K562 (cell line): ENCODE measurements at regions not wholly inside any gene's neighbourhood (a gene's known extent, or its start where the extent isn't known, plus 50 kb on each side); places are given as distances from the start of the nearest gene placed in this dataset.

Source experiments
- ATAC-seq: fragments of 200-7000 bp; cut with Tn5 transposase; 3 replicates; pipeline ENCODE4 v1.9.1; 2020; ENCODE audit warnings: moderate library complexity
- BruUV-seq: library from RNA; stranded (reverse); fragments of 400-500 nt; replicated peaks from 2 replicates; lab custom pipeline; 2021; lab: Mats Ljungman, UMichigan
- CTCF ChIA-PET: fragments of 300-600 bp; formaldehyde crosslinking; extraction: SDS; loops from one replicate; lab custom pipeline; 2021; ENCODE audit warnings: low intra/inter-chr PET ratio; lab: Yijun Ruan, JAX
- POLR2A ChIA-PET: fragments of 300-600, 350-650 bp; sonication (Branson Sonifier 250); formaldehyde crosslinking; extraction: SDS; loops from one replicate; lab custom pipeline; 2021; ENCODE audit warnings: antibody characterized with exemption, inconsistent platforms; lab: Yijun Ruan, JAX
- DNase-seq, 4 experiments: peaks; one replicate each; pipeline versions ENCODE4 v3.0.0 to v3.0.0-alpha.2; 2011 to 2018; ENCODE audit warnings: low spot score in 3 of 4, mixed read lengths in 3 of 4; ENCODE audit errors: extremely low read depth in 1 of 4
- FAIRE-seq: peaks from 2 replicates; lab custom pipeline; 2011; peaks lifted over from hg19 to GRCh38; lab: Jason Lieb, UNC
- H2AFZ ChIP-seq: 2 replicates; pipeline ENCODE4 v1.6.0; 2011; ENCODE audit warnings: low read depth, low read length, control low read depth, inconsistent platforms
- H3K27ac ChIP-seq: fragments of 200-600 bp; 3 replicates; pipeline ENCODE4 v1.8.0; 2011; ENCODE audit warnings: low read depth, mild to moderate bottlenecking, control low read depth, inconsistent platforms, low read length, moderate library complexity, mixed read lengths; ENCODE audit errors: extremely low read depth
- H3K27me3 ChIP-seq, 2 experiments: fragments of 300-600 bp in 1 of 2; 2 replicates in 1 of 2; 3 replicates in 1 of 2; pipeline versions ENCODE4 v1.6.0 to v1.8.0; 2011; ENCODE audit warnings: inconsistent platforms in 2 of 2, low read length in 2 of 2, mild to moderate bottlenecking in 1 of 2, mixed read lengths in 1 of 2, moderate library complexity in 1 of 2; ENCODE audit not compliant: control insufficient read depth in 2 of 2, insufficient read depth in 2 of 2
- H3K36me3 ChIP-seq: fragments of 300-600 bp; 3 replicates; pipeline ENCODE4 v1.8.0; 2011; ENCODE audit warnings: mild to moderate bottlenecking, low read length, inconsistent platforms; ENCODE audit not compliant: control insufficient read depth, insufficient read depth
- H3K4me1 ChIP-seq, 2 experiments: fragments of 200-600 bp in 1 of 2; replicated peaks in 1 of 2; 2 replicates in 1 of 2; 3 replicates in 1 of 2; pipeline versions ENCODE4 v1.5.1 to v1.8.0; 2011; ENCODE audit warnings: inconsistent platforms in 2 of 2, low read length in 2 of 2, mild to moderate bottlenecking in 1 of 2, mixed read lengths in 1 of 2, moderate library complexity in 1 of 2; ENCODE audit not compliant: control insufficient read depth in 2 of 2, insufficient read depth in 2 of 2
- H3K4me2 ChIP-seq: 2 replicates; pipeline ENCODE4 v1.6.1; 2011; ENCODE audit warnings: low read length, control low read depth, inconsistent platforms, mixed read lengths; ENCODE audit not compliant: insufficient read depth
- H3K4me3 ChIP-seq: fragments of 200-600 bp; sonication (generic), shearing (Covaris generic); 2 replicates; pipeline ENCODE4 v1.5.1; 2016; ENCODE audit warnings: control low read depth, inconsistent platforms
- H3K79me2 ChIP-seq: fragments of 200-600 bp; 3 replicates; pipeline ENCODE4 v1.8.0; 2011; ENCODE audit warnings: low read length, inconsistent platforms; ENCODE audit not compliant: control insufficient read depth, insufficient read depth
- H3K9ac ChIP-seq, 2 experiments: 2 replicates each; pipeline versions ENCODE4 v1.6.0 to v1.6.1; 2011; ENCODE audit warnings: low read depth in 2 of 2, low read length in 2 of 2, control low read depth in 1 of 2, inconsistent platforms in 1 of 2, mild to moderate bottlenecking in 1 of 2, mixed read lengths in 1 of 2; ENCODE audit not compliant: insufficient read depth in 1 of 2
- H3K9me1 ChIP-seq: one replicate; pipeline ENCODE4 v1.6.0; 2011; ENCODE audit warnings: inconsistent platforms, mild to moderate bottlenecking, low read length, moderate library complexity; ENCODE audit not compliant: control insufficient read depth, insufficient read depth
- H3K9me3 ChIP-seq: replicated peaks from 2 replicates; pipeline ENCODE4 v1.5.1; 2011; ENCODE audit warnings: low read depth, low read length, inconsistent platforms; ENCODE audit not compliant: control insufficient read depth, insufficient read depth
- H4K20me1 ChIP-seq: replicated peaks from 2 replicates; pipeline ENCODE4 v1.6.1; 2011; ENCODE audit warnings: low read length, inconsistent platforms, mixed read lengths; ENCODE audit not compliant: control insufficient read depth, insufficient read depth
- ETV1 ChIP-seq: fragments of 450-650 bp; conservative IDR thresholded peaks from 2 replicates; pipeline ENCODE4 v1.6.1; 2016; ENCODE audit warnings: missing genetic modification characterization, control low read depth, low read depth, missing compliant biosample characterization
- EWSR1 ChIP-seq: fragments of 450-650 bp; IDR thresholded peaks from 2 replicates; pipeline ENCODE4 v1.6.1; 2018; ENCODE audit warnings: borderline replicate concordance, mild to moderate bottlenecking, low read depth, moderate library complexity; ENCODE audit not compliant: partially characterized antibody
- NBN ChIP-seq: fragments of 450-650 bp; IDR thresholded peaks from 2 replicates; pipeline ENCODE4 v1.6.1; 2016; ENCODE audit warnings: low read depth, mild to moderate bottlenecking
- USF1 ChIP-seq: sonication (generic); formaldehyde crosslinking; IDR thresholded peaks from 2 replicates; pipeline ENCODE4 v1.9.0; 2022; ENCODE audit warnings: mild to moderate bottlenecking, missing genetic modification reagents
- ZSCAN32 ChIP-seq: fragments of 450-650 bp; formaldehyde crosslinking; IDR thresholded peaks from 2 replicates; pipeline ENCODE4 v1.4.0; 2020; ENCODE audit warnings: mild to moderate bottlenecking, moderate library complexity
- WGBS: fragments of 100-300 bp; shearing (Covaris generic); methylation state at CpG from one replicate; pipeline ENCODE4 v1.1.6; 2016; ENCODE audit warnings: low coverage, mixed read lengths; ENCODE audit not compliant: insufficient coverage; ENCODE audit errors: missing lambda C conversion rate; 5-methylcytosine and 5-hydroxymethylcytosine counted together
- in situ Hi-C: fragments of 300-500 bp; cut with MboI; formaldehyde crosslinking; loops from 4 replicates; pipeline ENCODE4 v1.15.0; 2018; ENCODE audit warnings: inconsistent platforms, mixed read lengths
- intact Hi-C: fragments of 100-400 bp; cut with micrococcal nuclease; formaldehyde crosslinking; loops from 2 replicates; pipeline ENCODE4 v1.14.2; 2022

- Histone ChIP-seq H3K36me3 (no peaks in the 10 kb centered on the region), H3K9ac (no peak overlapping the region), H3K9me1 (no peaks in the 10 kb centered on the region), H3K27ac (no peak overlapping the region), H3K4me2 (no peak overlapping the region), H3K9me3 (no peaks in the 10 kb centered on the region), H3K4me1 (no peaks in the 10 kb centered on the region)
- BruUV-seq: no TSS peak
- POLR2A ChIA-PET: no interaction called here
- ATAC-seq: no peak
- in situ Hi-C loops: no loop called here
- TF ChIP-seq USF1 (no peak), ZSCAN32 (CRISPR knock-in tag) (no peak), EWSR1 (no peak)
- TF ChIP-seq, all 486 proteins: peak for 0
- H2AFZ ChIP-seq: no peak overlapping the region
- H4K20me1 ChIP-seq: no peaks in the 10 kb centered on the region
- DNase-seq (no peak), FAIRE-seq (no peak)
- no peak overlapping the region for H3K4me3 ChIP-seq
- 3% methylated on average over 3 of the region's 3 CpGs for WGBS
- no peaks in the 10 kb centered on the region for H3K27me3 ChIP-seq
- no peaks in the 10 kb centered on the region for H3K79me2 ChIP-seq
- intact Hi-C loops: no loop called here
- CTCF ChIA-PET: no interaction called here
These were observed 796.8 kb downstream of the XPNPEP1 start for GRCh38 chr10:109126541-109126940.

- Histone ChIP-seq H3K36me3 (no peaks in the 10 kb centered on the region), H3K4me2 (no peak overlapping the region), H3K9me1 (no peaks in the 10 kb centered on the region), H4K20me1 (no peaks in the 10 kb centered on the region), H3K79me2 (no peaks in the 10 kb centered on the region), H3K27ac (no peak overlapping the region), H2AFZ (no peak overlapping the region), H3K9ac (no peak overlapping the region), H3K4me3 (no peak overlapping the region), H3K9me3 (no peaks in the 10 kb centered on the region), H3K27me3 (no peaks in the 10 kb centered on the region), H3K4me1 (no peaks in the 10 kb centered on the region)
- in situ Hi-C loops (no loop called here), intact Hi-C loops (no loop called here)
- POLR2A ChIA-PET: no interaction called here
- no peak for DNase-seq
- no peak for TF ChIP-seq NBN
- no peak for TF ChIP-seq ETV1 (tag)
- 0% methylated on average over 1 of the region's 1 CpG for WGBS
- BruUV-seq: no TSS peak
- FAIRE-seq: no peak
- ATAC-seq: no peak
- CTCF ChIA-PET: no interaction called here
These were observed 797.3 kb downstream of the XPNPEP1 start for GRCh38 chr10:109126016-109126415.
